HepG2 (cell line): ENCODE measurements at regions not wholly inside any gene's neighbourhood (a gene's known extent, or its start where the extent isn't known, plus 50 kb on each side); places are given as distances from the start of the nearest gene placed in this dataset.

Source experiments
- ATAC-seq: fragments of 200-7000 bp; cut with Tn5 transposase; 3 replicates; pipeline ENCODE4 v1.9.1; 2020; ENCODE audit warnings: mild to moderate bottlenecking, moderate library complexity
- BruUV-seq: library from RNA; stranded (reverse); fragments of 400-500 nt; replicated peaks from 2 replicates; lab custom pipeline; 2021; lab: Mats Ljungman, UMichigan
- CTCF ChIA-PET: fragments of 300-600 bp; formaldehyde crosslinking; extraction: SDS; loops from one replicate; lab custom pipeline; 2021; ENCODE audit warnings: low total read pairs, inconsistent platforms, low intra/inter-chr PET ratio; lab: Yijun Ruan, JAX
- POLR2A ChIA-PET: fragments of 350-600 bp; sonication (Branson Sonifier 250); formaldehyde crosslinking; loops from one replicate; lab custom pipeline; 2020; ENCODE audit warnings: antibody characterized with exemption, inconsistent platforms; lab: Yijun Ruan, JAX
- DNase-seq: peaks from one replicate; pipeline ENCODE4 v3.0.0-alpha.2; 2015; ENCODE audit warnings: low spot score
- FAIRE-seq: peaks from 3 replicates; lab custom pipeline; 2011; peaks lifted over from hg19 to GRCh38; lab: Jason Lieb, UNC
- H2AFZ ChIP-seq: one replicate; pipeline ENCODE4 v1.6.1; 2011; ENCODE audit warnings: low read length, inconsistent platforms
- H3K27ac ChIP-seq: fragments of 300-600 bp; 3 replicates; pipeline ENCODE4 v1.8.0; 2011; ENCODE audit warnings: mixed run types, mild to moderate bottlenecking, mixed read lengths, low read length, inconsistent platforms; ENCODE audit not compliant: insufficient read depth; ENCODE audit errors: extremely low read length
- H3K27me3 ChIP-seq, 2 experiments: fragments of 200-600 bp in 1 of 2; 2 replicates in 1 of 2; 3 replicates in 1 of 2; pipeline versions ENCODE4 v1.6.0 to v1.8.0; 2011; ENCODE audit warnings: low read length in 2 of 2, mild to moderate bottlenecking in 2 of 2, moderate library complexity in 2 of 2, inconsistent platforms in 1 of 2; ENCODE audit not compliant: insufficient read depth in 2 of 2, control insufficient read depth in 1 of 2
- H3K36me3 ChIP-seq, 2 experiments: fragments of 200-600 bp in 1 of 2; replicated peaks in 1 of 2; 2 replicates in 1 of 2; 3 replicates in 1 of 2; pipeline versions ENCODE4 v1.5.1 to v1.8.0; 2011; ENCODE audit warnings: low read length in 2 of 2, inconsistent platforms in 1 of 2; ENCODE audit not compliant: insufficient read depth in 2 of 2, control insufficient read depth in 1 of 2
- H3K4me1 ChIP-seq: 2 replicates; pipeline ENCODE4 v1.5.1; 2012; ENCODE audit warnings: low read length, inconsistent platforms; ENCODE audit not compliant: insufficient read depth
- H3K4me2 ChIP-seq: 2 replicates; pipeline ENCODE4 v1.6.0; 2011; ENCODE audit warnings: low read depth, low read length, inconsistent platforms
- H3K4me3 ChIP-seq, 3 experiments: fragments of 200-600 bp in 1 of 3; sonication (generic), shearing (Covaris generic) in 1 of 3; replicated peaks in 1 of 3; 2 replicates each; pipeline ENCODE4 v1.5.1; 2011 to 2016; ENCODE audit warnings: low read length in 3 of 3, inconsistent platforms in 2 of 3, low read depth in 2 of 3, mild to moderate bottlenecking in 2 of 3, control low read depth in 1 of 3, mixed read lengths in 1 of 3; ENCODE audit not compliant: insufficient read depth in 1 of 3
- H3K79me2 ChIP-seq: one replicate; pipeline ENCODE4 v1.6.1; 2011; ENCODE audit warnings: low read length, inconsistent platforms; ENCODE audit not compliant: insufficient read depth
- H3K9ac ChIP-seq: 2 replicates; pipeline ENCODE4 v1.6.0; 2011; ENCODE audit warnings: mild to moderate bottlenecking, low read depth, low read length, inconsistent platforms; ENCODE audit not compliant: insufficient read depth
- H3K9me3 ChIP-seq: 2 replicates; pipeline ENCODE4 v1.5.1; 2012; ENCODE audit warnings: mild to moderate bottlenecking, low read length
- H4K20me1 ChIP-seq: 2 replicates; pipeline ENCODE4 v1.6.0; 2011; ENCODE audit warnings: inconsistent platforms, mild to moderate bottlenecking, low read length, moderate library complexity; ENCODE audit not compliant: insufficient read depth
- ARID4A ChIP-seq: sonication (generic); formaldehyde crosslinking; IDR thresholded peaks from 2 replicates; pipeline ENCODE4 v1.5.0; 2020; ENCODE audit warnings: mild to moderate bottlenecking, missing genetic modification reagents, borderline replicate concordance
- FIP1L1 ChIP-seq: fragments of 200-400 bp; formaldehyde crosslinking; IDR thresholded peaks from 2 replicates; pipeline ENCODE4 v1.6.1; 2018; ENCODE audit warnings: low read depth, mild to moderate bottlenecking, low read length, moderate library complexity, borderline replicate concordance; ENCODE audit not compliant: insufficient read depth
- FOXK2 ChIP-seq: fragments of 450-650 bp; IDR thresholded peaks from 2 replicates; pipeline ENCODE4 v1.6.1; 2016
- KLF16 ChIP-seq, 2 experiments: sonication (generic) in 1 of 2; formaldehyde crosslinking in 1 of 2; IDR thresholded peaks; 2 replicates each; pipeline versions ENCODE4 v1.6.1 to v1.8.0; 2016 to 2023; ENCODE audit warnings: missing genetic modification reagents in 2 of 2, missing compliant biosample characterization in 1 of 2
- PRMT3 ChIP-seq: sonication (generic); formaldehyde crosslinking; IDR thresholded peaks from 2 replicates; pipeline ENCODE4 v1.8.1; 2022; ENCODE audit warnings: low read depth, mild to moderate bottlenecking, moderate library complexity, missing genetic modification reagents, borderline replicate concordance
- RCOR2 ChIP-seq: IDR thresholded peaks from 2 replicates; pipeline ENCODE4 v1.6.1; 2016; ENCODE audit warnings: missing biosample characterization, missing genetic modification reagents
- RERE ChIP-seq: IDR thresholded peaks from 2 replicates; pipeline ENCODE4 v1.6.1; 2016; ENCODE audit warnings: low read depth, missing genetic modification reagents, missing compliant biosample characterization
- TARDBP ChIP-seq: sonication (generic); formaldehyde crosslinking; IDR thresholded peaks from 2 replicates; pipeline ENCODE4 v1.8.0; 2022; ENCODE audit warnings: mild to moderate bottlenecking, missing genetic modification reagents
- ZFP36L2 ChIP-seq: sonication (generic); formaldehyde crosslinking; IDR thresholded peaks from 2 replicates; pipeline ENCODE4 v1.4.0; 2020; ENCODE audit warnings: missing genetic modification reagents
- ZFP37 ChIP-seq: sonication (generic); formaldehyde crosslinking; IDR thresholded peaks from 2 replicates; pipeline ENCODE4 v1.4.0; 2020; ENCODE audit warnings: missing genetic modification reagents, borderline replicate concordance
- ZNF205 ChIP-seq: IDR thresholded peaks from 2 replicates; pipeline ENCODE4 v1.6.1; 2018; ENCODE audit warnings: missing biosample characterization, missing genetic modification reagents
- ZNF607 ChIP-seq: sonication (generic); formaldehyde crosslinking; IDR thresholded peaks from 2 replicates; pipeline ENCODE4 v1.5.1; 2020; ENCODE audit warnings: missing genetic modification reagents, mild to moderate bottlenecking, borderline replicate concordance
- WGBS: methylation state at CpG from one replicate; pipeline ENCODE4 v1.1.6; 2017; ENCODE audit warnings: low lambda C conversion rate; 5-methylcytosine and 5-hydroxymethylcytosine counted together
- in situ Hi-C: cut with HindIII; loops from 2 replicates; pipeline ENCODE4 v1.10.0; 2017; ENCODE audit warnings: low pct_unique_long_range_greater_than_20kb; ENCODE audit not compliant: extremely low pct_ligation_motif_present
- intact Hi-C: fragments of 100-400 bp; cut with micrococcal nuclease; formaldehyde crosslinking; loops from one replicate; pipeline ENCODE4 v1.10.0; 2022; ENCODE audit not compliant: unreplicated experiment
- TF ChIP-seq, protein P1 (sequence below): IDR thresholded peaks from 2 replicates; pipeline ENCODE4 v1.6.1; 2012; ENCODE audit warnings: low read depth, low read length, improper control_type of control experiment

GRCh38 chr10:3470191-3470590, 297.6 kb upstream of the PITRM1 start (continued):
- no peak for TF ChIP-seq PRMT3 (CRISPR knock-in tag)
- no peak for TF ChIP-seq FOXK2

DNA sequence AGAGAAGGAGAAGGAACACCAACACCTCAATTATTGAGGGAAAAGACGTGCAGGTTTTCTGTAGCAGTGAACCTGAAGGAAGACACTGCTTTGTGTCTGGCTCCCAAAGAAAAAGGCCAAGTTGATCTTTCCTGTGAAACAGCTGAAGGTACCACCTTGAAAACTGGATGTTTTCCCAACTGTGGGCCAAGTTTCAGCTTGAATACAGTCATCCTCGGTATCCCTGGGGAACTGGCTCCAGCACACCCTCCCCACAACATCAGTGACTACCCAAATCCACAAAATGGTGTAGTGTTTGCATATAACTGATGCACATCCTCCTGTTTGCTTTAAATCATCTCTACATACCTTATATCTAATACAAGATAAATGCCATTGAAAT, 297.0 kb upstream of the PITRM1 start:
- no peak for FAIRE-seq
- Histone ChIP-seq H2AFZ (no peak overlapping the region), H3K4me3 (no peak overlapping the region), H4K20me1 (no peaks in the 10 kb centered on the region), H3K79me2 (no peaks in the 10 kb centered on the region), H3K4me2 (no peak overlapping the region), H3K9ac (no peak overlapping the region), H3K27ac (no peak overlapping the region), H3K36me3 (no peaks in the 10 kb centered on the region), H3K4me1 (peaks cover 12% of the 10 kb centered on the region), H3K9me3 (no peaks in the 10 kb centered on the region), H3K27me3 (peaks cover 0 to 25% of the 10 kb centered on the region in 2 experiments; a peak in 2 of 5 replicates)
- intact Hi-C loops (no loop called here), in situ Hi-C loops (no loop called here)
- CTCF ChIA-PET, result no interaction called here
- no TSS peak for BruUV-seq
- 0% methylated on average over 2 of the region's 2 CpGs for WGBS
- ATAC-seq, result no peak
- no peak for DNase-seq
- POLR2A ChIA-PET, result no interaction called here
- no peak for TF ChIP-seq ZFP36L2 (CRISPR knock-in tag)
- no peak for TF ChIP-seq FIP1L1
- TF ChIP-seq RCOR2 (CRISPR knock-in tag), result no peak
- no peak for TF ChIP-seq ZNF205
- TF ChIP-seq ZFP37, result no peak
- TF ChIP-seq TARDBP, result no peak
- TF ChIP-seq ARID4A, result no peak
- TF ChIP-seq, protein P1, sequence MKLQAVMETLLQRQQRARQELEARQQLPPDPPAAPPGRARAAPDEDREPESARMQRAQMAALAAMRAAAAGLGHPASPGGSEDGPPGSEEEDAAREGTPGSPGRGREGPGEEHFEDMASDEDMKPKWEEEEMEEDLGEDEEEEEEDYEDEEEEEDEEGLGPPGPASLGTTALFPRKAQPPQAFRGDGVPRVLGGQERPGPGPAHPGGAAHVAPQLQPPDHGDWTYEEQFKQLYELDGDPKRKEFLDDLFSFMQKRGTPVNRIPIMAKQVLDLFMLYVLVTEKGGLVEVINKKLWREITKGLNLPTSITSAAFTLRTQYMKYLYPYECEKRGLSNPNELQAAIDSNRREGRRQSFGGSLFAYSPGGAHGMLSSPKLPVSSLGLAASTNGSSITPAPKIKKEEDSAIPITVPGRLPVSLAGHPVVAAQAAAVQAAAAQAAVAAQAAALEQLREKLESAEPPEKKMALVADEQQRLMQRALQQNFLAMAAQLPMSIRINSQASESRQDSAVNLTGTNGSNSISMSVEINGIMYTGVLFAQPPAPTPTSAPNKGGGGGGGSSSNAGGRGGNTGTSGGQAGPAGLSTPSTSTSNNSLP, result no peak
- no peak for TF ChIP-seq FOXK2
- TF ChIP-seq ZNF607 (CRISPR knock-in tag), result no peak
- TF ChIP-seq RERE (CRISPR knock-in tag), result no peak
- no peak for TF ChIP-seq KLF16 (CRISPR knock-in tag; IDR thresholded peaks at IDR 0.05)
